ENCODE measurements at regions not wholly inside any gene's neighbourhood (a gene's known extent, or its start where the extent isn't known, plus 50 kb on each side); places are given as distances from the start of the nearest gene placed in this dataset.

- Histone ChIP-seq H3K23ac (ENCODE audit: insufficient read length) (no peak overlapping the region), H2BK5ac (ENCODE audit: low read depth, low read length) (no peak overlapping the region), H3K79me2 (ENCODE audit: control insufficient read depth in 1 of 2, insufficient read depth in 2 of 2, low read length in 2 of 2) (no peaks in the 10 kb centered on the region), H3K36me3 (ENCODE audit: control insufficient read depth in 2 of 4, insufficient read depth in 4 of 4, low read length in 3 of 4) (no peaks in the 10 kb centered on the region), H3K4me3 (ENCODE audit: extremely low read depth in 1 of 4, insufficient read depth in 2 of 4, low read depth in 3 of 4, low read length in 4 of 4) (no peak overlapping the region), H3K4me2 (ENCODE audit: insufficient read depth in 1 of 2, low read depth in 2 of 2, low read length in 2 of 2) (no peak overlapping the region), H3K56ac (replicated peaks; ENCODE audit: insufficient read length, low read depth, low read length) (no peak overlapping the region), H3K9me3 (ENCODE audit: insufficient read depth in 2 of 2, low read depth in 1 of 2, low read length in 1 of 2) (peaks cover 3 to 4% of the 10 kb centered on the region in 2 experiments; a peak in 2 of 4 replicates), H4K5ac (ENCODE audit: insufficient read length, low read depth, low read length) (no peak overlapping the region), H2AK5ac (ENCODE audit: low read depth, low read length) (no peak overlapping the region), H3K9ac (replicated peaks in 1 of 4; ENCODE audit: extremely low read depth in 1 of 4, low read depth in 3 of 4, low read length in 3 of 4) (no peak overlapping the region), H2BK15ac (ENCODE audit: low read length) (no peak overlapping the region), H3K4me1 (replicated peaks in 1 of 4; ENCODE audit: control insufficient read depth in 3 of 4, insufficient read depth in 4 of 4, low read length in 3 of 4) (0 out of 7 replicates have a peak, but pooled peaks cover 0 to 3% (median 0%) of the 10 kb centered on the region in 4 experiments), H3K27ac (ENCODE audit: low read depth, low read length) (no peak overlapping the region), H4K91ac (replicated peaks; ENCODE audit: insufficient read length, low read length) (no peak overlapping the region), H3K23me2 (ENCODE audit: low read depth, low read length) (no peaks in the 10 kb centered on the region), H3K79me1 (ENCODE audit: low read depth, low read length) (no peaks in the 10 kb centered on the region), H3K27me3 (replicated peaks in 1 of 4; ENCODE audit: control insufficient read depth in 3 of 4, extremely low read depth in 1 of 4, insufficient read depth in 3 of 4, low read length in 3 of 4) (no peaks in the 10 kb centered on the region), H3K4ac (replicated peaks; ENCODE audit: insufficient read length, low read depth, low read length) (no peak overlapping the region), H2BK12ac (ENCODE audit: low read depth, low read length) (no peak overlapping the region), H3K14ac (ENCODE audit: insufficient read length) (no peak overlapping the region), H2BK20ac (ENCODE audit: low read length) (no peak overlapping the region), H2BK120ac (replicated peaks; ENCODE audit: low read depth, low read length) (no peak overlapping the region), H2AFZ (ENCODE audit: low read length) (no peak overlapping the region), H4K20me1 (replicated peaks in 1 of 2; ENCODE audit: control insufficient read depth in 1 of 2, insufficient read depth in 2 of 2, low read length in 2 of 2) (no peaks in the 10 kb centered on the region), H3K18ac (ENCODE audit: extremely low read depth, low read length) (no peak overlapping the region), H4K8ac (ENCODE audit: extremely low read depth, insufficient read depth, low read length) (no peak overlapping the region)
- POLR2A ChIA-PET (ENCODE audit: partially characterized antibody) = no interaction called here
- FAIRE-seq (no peak), DNase-seq (ENCODE audit: low read depth in 1 of 2, low spot score in 2 of 2) (no peak)
- TF ChIP-seq JUND (IDR thresholded peaks at IDR 0.05; ENCODE audit: low read length) (no peak), CHD1 (IDR thresholded peaks at IDR 0.05; ENCODE audit: low read depth, low read length) (no peak), USF2 (IDR thresholded peaks at IDR 0.05; ENCODE audit: low read length) (no peak), RNF2 (IDR thresholded peaks at IDR 0.05; ENCODE audit: borderline replicate concordance, low read depth, low read length, missing control alignments, poor library complexity, severe bottlenecking) (no peak), RAD21 (IDR thresholded peaks at IDR 0.05 in 1 of 2, conservative IDR thresholded peaks at IDR 0.05 in 1 of 2; ENCODE audit: low read depth in 2 of 2, low read length in 2 of 2) (no peak), TEAD4 (IDR thresholded peaks at IDR 0.05; ENCODE audit: low read depth, low read length) (no peak), CBX8 (IDR thresholded peaks at IDR 0.05; ENCODE audit: borderline replicate concordance, low read depth, low read length) (no peak), SP4 (IDR thresholded peaks at IDR 0.05; ENCODE audit: low read length) (no peak), NRF1 (IDR thresholded peaks at IDR 0.05; ENCODE audit: low read depth, low read length) (no peak), YY1 (IDR thresholded peaks at IDR 0.05; ENCODE audit: low read depth, low read length) (no peak), TAF7 (optimal IDR thresholded peaks at IDR 0.05; ENCODE audit: borderline replicate concordance, low read depth, low read length) (no peak), SIRT6 (IDR thresholded peaks at IDR 0.05; ENCODE audit: low read length) (no peak), POU5F1 (IDR thresholded peaks at IDR 0.05; ENCODE audit: low read depth, low read length) (no peak)
- CTCF ChIA-PET (ENCODE audit: partially characterized antibody) = no interaction called here
Measured at GRCh38 chr9:78892769-78893168, 595.8 kb downstream of the PSAT1 start.
